ENCODE measurements at regions not wholly inside any gene's neighbourhood (a gene's known extent, or its start where the extent isn't known, plus 50 kb on each side); places are given as distances from the start of the nearest gene placed in this dataset.

GRCh38 chr11:123264431-123264780, 69.4 kb upstream of the CLMP start:
- Histone ChIP-seq H3K9me3 (ENCODE audit: control insufficient read depth in 2 of 2, low read length in 2 of 2) (no peaks in the 10 kb centered on the region), H3K4me3 (ENCODE audit: low read length in 2 of 2) (no peak overlapping the region), H3K27me3 (ENCODE audit: control insufficient read depth in 2 of 2, insufficient read depth in 2 of 2, low read length in 2 of 2) (peaks cover 0 to 4% of the 10 kb centered on the region in 2 donors), H3K27ac (ENCODE audit: low read depth in 2 of 2, low read length in 2 of 2) (no peak overlapping the region), H3K36me3 (ENCODE audit: control insufficient read depth in 2 of 2, insufficient read depth in 2 of 2, low read length in 2 of 2) (no peaks in the 10 kb centered on the region), H3K4me1 (ENCODE audit: control insufficient read depth in 2 of 2, insufficient read depth in 2 of 2, low read length in 2 of 2) (no peaks in the 10 kb centered on the region), H3K9ac (ENCODE audit: low read depth in 1 of 2, low read length in 2 of 2) (no peak overlapping the region)

- H3K9ac ChIP-seq (ENCODE audit: low read depth in 1 of 2, low read length in 2 of 2): no peak overlapping the region
- peaks cover 0 to 4% of the 10 kb centered on the region in 2 donors for H3K27me3 ChIP-seq (ENCODE audit: control insufficient read depth in 2 of 2, insufficient read depth in 2 of 2, low read length in 2 of 2)
- no peaks in the 10 kb centered on the region for H3K9me3 ChIP-seq (ENCODE audit: control insufficient read depth in 2 of 2, low read length in 2 of 2)
- no peaks in the 10 kb centered on the region for H3K4me1 ChIP-seq (ENCODE audit: control insufficient read depth in 2 of 2, insufficient read depth in 2 of 2, low read length in 2 of 2)
- H3K36me3 ChIP-seq (ENCODE audit: control insufficient read depth in 2 of 2, insufficient read depth in 2 of 2, low read length in 2 of 2): no peaks in the 10 kb centered on the region
- no peak overlapping the region for H3K27ac ChIP-seq (ENCODE audit: low read depth in 2 of 2, low read length in 2 of 2)
- peak overlapping the region; percentile 33 to 41 for H3K4me3 ChIP-seq (ENCODE audit: low read length in 2 of 2)
Observed at GRCh38 chr11:123261345-123262106, 66.5 kb upstream of the CLMP start.

DNA sequence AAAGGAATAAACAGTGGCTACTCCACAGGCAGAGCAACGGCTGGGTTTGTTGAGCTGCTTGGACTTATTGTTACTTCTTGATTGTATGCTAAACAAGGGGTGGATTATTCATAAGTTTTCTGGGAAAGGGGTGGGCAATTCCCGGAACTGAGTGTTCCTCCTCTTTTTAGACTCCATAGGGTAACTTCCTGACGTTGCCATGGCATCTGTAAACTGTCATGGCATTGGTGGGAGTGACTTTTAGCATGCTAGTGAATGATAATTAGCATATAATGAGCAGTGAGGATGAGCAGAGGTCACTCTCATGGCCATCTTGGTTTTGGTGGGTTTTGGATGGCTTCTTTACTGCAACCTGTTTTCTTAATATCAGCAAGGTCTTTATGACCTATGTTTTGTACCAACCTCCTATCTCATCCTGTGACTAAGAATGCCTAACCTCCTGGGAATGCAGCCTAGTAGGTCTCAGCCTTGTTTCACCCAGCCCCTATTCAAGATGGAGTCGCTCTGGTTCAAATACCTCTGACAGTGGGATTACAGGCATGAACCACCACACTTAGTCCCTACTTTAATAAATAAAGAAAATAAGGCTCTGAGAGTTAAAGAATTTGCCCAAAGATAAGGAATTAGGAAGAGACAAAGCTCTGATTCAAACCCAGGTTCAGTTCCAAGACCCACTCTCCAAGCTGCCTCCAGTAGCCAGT, 65.6 kb upstream of the CLMP start:
- H3K36me3 ChIP-seq (ENCODE audit: control insufficient read depth in 2 of 2, insufficient read depth in 2 of 2, low read length in 2 of 2): no peaks in the 10 kb centered on the region
- H3K9me3 ChIP-seq (ENCODE audit: control insufficient read depth in 2 of 2, low read length in 2 of 2): no peaks in the 10 kb centered on the region
- H3K4me3 ChIP-seq (ENCODE audit: low read length in 2 of 2): no peak overlapping the region
- no peak overlapping the region for H3K9ac ChIP-seq (ENCODE audit: low read depth in 1 of 2, low read length in 2 of 2)
- no peaks in the 10 kb centered on the region for H3K4me1 ChIP-seq (ENCODE audit: control insufficient read depth in 2 of 2, insufficient read depth in 2 of 2, low read length in 2 of 2)
- peaks cover 0 to 4% of the 10 kb centered on the region in 2 donors for H3K27me3 ChIP-seq (ENCODE audit: control insufficient read depth in 2 of 2, insufficient read depth in 2 of 2, low read length in 2 of 2)
- no peak overlapping the region for H3K27ac ChIP-seq (ENCODE audit: low read depth in 2 of 2, low read length in 2 of 2)

DNA sequence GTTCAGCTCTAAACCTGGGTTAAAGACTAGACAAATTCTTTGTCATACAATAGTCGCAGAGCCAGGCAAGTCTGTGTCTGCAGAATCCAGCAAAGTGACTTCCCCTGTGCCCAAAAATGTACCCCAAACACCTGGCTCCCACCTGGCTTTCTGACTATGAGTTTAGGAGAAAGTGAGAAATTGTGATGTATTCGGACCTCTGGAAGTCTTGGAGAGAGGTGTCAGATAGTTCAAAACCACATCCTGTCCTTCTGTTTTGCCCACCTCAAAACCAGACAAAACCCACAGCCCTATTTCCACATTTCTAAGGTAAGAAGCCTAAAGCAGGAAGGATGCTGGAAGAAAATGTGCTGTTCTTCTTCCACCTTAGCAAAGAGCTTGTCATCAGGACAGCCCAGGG, 63.8 kb upstream of the CLMP start:
- H3K4me1 ChIP-seq (ENCODE audit: control insufficient read depth in 2 of 2, insufficient read depth in 2 of 2, low read length in 2 of 2): no peaks in the 10 kb centered on the region
- no peak overlapping the region for H3K9ac ChIP-seq (ENCODE audit: low read depth in 1 of 2, low read length in 2 of 2)
- peaks cover 0 to 4% of the 10 kb centered on the region in 2 donors for H3K27me3 ChIP-seq (ENCODE audit: control insufficient read depth in 2 of 2, insufficient read depth in 2 of 2, low read length in 2 of 2)
- no peaks in the 10 kb centered on the region for H3K36me3 ChIP-seq (ENCODE audit: control insufficient read depth in 2 of 2, insufficient read depth in 2 of 2, low read length in 2 of 2)
- no peaks in the 10 kb centered on the region for H3K9me3 ChIP-seq (ENCODE audit: control insufficient read depth in 2 of 2, low read length in 2 of 2)
- H3K4me3 ChIP-seq (ENCODE audit: low read length in 2 of 2): no peak overlapping the region
- no peak overlapping the region for H3K27ac ChIP-seq (ENCODE audit: low read depth in 2 of 2, low read length in 2 of 2)

DNA sequence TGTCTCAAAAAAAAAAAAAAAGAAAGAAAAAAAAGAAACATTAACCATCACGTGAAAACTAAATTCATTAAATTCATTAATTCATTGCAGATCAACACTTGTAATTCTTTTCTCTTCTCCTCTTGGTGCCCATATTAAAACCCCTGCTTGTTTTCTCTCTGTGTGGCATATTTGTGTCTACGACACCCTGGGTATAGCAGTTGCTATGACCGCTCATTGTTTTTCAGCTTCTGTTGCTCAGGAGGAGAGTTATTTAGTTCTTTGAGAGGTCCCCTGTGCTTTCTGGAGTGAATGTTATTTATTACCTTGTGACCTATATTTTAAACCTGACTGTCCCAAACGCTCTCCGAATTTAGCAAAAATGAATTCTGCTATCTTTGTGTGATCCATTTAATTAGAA, 62.3 kb upstream of the CLMP start:
- H3K27ac ChIP-seq (ENCODE audit: low read depth in 2 of 2, low read length in 2 of 2): no peak overlapping the region
- no peak overlapping the region for H3K9ac ChIP-seq (ENCODE audit: low read depth in 1 of 2, low read length in 2 of 2)
- H3K36me3 ChIP-seq (ENCODE audit: control insufficient read depth in 2 of 2, insufficient read depth in 2 of 2, low read length in 2 of 2): no peaks in the 10 kb centered on the region
- no peaks in the 10 kb centered on the region for H3K4me1 ChIP-seq (ENCODE audit: control insufficient read depth in 2 of 2, insufficient read depth in 2 of 2, low read length in 2 of 2)
- no peak overlapping the region for H3K4me3 ChIP-seq (ENCODE audit: low read length in 2 of 2)
- no peaks in the 10 kb centered on the region for H3K27me3 ChIP-seq (ENCODE audit: control insufficient read depth in 2 of 2, insufficient read depth in 2 of 2, low read length in 2 of 2)
- H3K9me3 ChIP-seq (ENCODE audit: control insufficient read depth in 2 of 2, low read length in 2 of 2): no peaks in the 10 kb centered on the region

- no peaks in the 10 kb centered on the region for H3K9me3 ChIP-seq (ENCODE audit: control insufficient read depth in 2 of 2, low read length in 2 of 2)
- no peaks in the 10 kb centered on the region for H3K4me1 ChIP-seq (ENCODE audit: control insufficient read depth in 2 of 2, insufficient read depth in 2 of 2, low read length in 2 of 2)
- H3K27ac ChIP-seq (ENCODE audit: low read depth in 2 of 2, low read length in 2 of 2): no peak overlapping the region
- no peaks in the 10 kb centered on the region for H3K27me3 ChIP-seq (ENCODE audit: control insufficient read depth in 2 of 2, insufficient read depth in 2 of 2, low read length in 2 of 2)
- no peak overlapping the region for H3K9ac ChIP-seq (ENCODE audit: low read depth in 1 of 2, low read length in 2 of 2)
- no peaks in the 10 kb centered on the region for H3K36me3 ChIP-seq (ENCODE audit: control insufficient read depth in 2 of 2, insufficient read depth in 2 of 2, low read length in 2 of 2)
- no peak overlapping the region for H3K4me3 ChIP-seq (ENCODE audit: low read length in 2 of 2)
Observed at GRCh38 chr11:123255909-123256308, 60.9 kb upstream of the CLMP start.

DNA sequence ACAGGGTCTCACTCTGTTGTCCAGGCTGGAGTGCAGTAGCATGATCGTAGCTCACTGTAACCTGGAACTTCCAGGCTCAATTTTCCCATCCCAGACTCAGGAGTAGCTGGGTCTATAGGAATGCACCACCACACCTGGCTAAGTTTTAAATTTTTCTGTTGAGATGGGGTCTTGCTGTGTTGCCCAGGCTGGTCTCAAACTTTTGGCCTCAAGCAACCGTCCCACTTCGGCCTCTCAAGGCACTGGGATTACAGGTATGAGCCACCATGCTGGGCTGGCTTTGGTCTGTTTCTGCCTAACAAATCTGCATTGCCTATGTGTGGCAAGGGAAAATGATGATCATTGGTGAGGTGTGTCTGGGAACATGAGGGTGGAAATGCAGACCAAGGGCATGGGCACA, 59.3 kb upstream of the CLMP start:
- Histone ChIP-seq H3K36me3 (ENCODE audit: control insufficient read depth in 2 of 2, insufficient read depth in 2 of 2, low read length in 2 of 2) (no peaks in the 10 kb centered on the region), H3K27ac (ENCODE audit: low read depth in 2 of 2, low read length in 2 of 2) (no peak overlapping the region), H3K9ac (ENCODE audit: low read depth in 1 of 2, low read length in 2 of 2) (no peak overlapping the region), H3K27me3 (ENCODE audit: control insufficient read depth in 2 of 2, insufficient read depth in 2 of 2, low read length in 2 of 2) (no peaks in the 10 kb centered on the region), H3K4me1 (ENCODE audit: control insufficient read depth in 2 of 2, insufficient read depth in 2 of 2, low read length in 2 of 2) (no peaks in the 10 kb centered on the region), H3K4me3 (ENCODE audit: low read length in 2 of 2) (no peak overlapping the region), H3K9me3 (ENCODE audit: control insufficient read depth in 2 of 2, low read length in 2 of 2) (no peaks in the 10 kb centered on the region)

DNA sequence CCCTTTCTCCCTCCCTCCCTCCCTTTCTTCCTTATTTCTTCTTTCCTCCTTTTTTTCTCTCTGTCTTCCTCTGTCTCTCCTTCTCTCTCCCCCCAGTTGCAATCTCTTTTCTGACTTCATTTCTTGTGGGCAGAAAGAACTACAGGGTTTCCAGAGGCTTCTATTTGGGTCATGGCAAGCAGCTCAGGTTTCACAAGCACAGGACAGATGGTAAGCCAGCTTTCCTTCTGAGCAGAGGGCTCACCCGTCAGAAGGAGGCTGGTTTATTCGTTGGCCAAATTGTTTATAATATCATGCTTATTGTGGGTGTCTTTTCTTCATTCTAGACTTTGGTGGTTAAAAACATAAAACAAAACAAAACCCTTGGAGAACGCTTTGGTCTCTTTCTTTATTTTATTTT, 58.9 kb upstream of the CLMP start:
- Histone ChIP-seq H3K27ac (ENCODE audit: low read depth in 2 of 2, low read length in 2 of 2) (no peak overlapping the region), H3K9ac (ENCODE audit: low read depth in 1 of 2, low read length in 2 of 2) (no peak overlapping the region), H3K4me3 (ENCODE audit: low read length in 2 of 2) (no peak overlapping the region), H3K4me1 (ENCODE audit: control insufficient read depth in 2 of 2, insufficient read depth in 2 of 2, low read length in 2 of 2) (no peaks in the 10 kb centered on the region), H3K36me3 (ENCODE audit: control insufficient read depth in 2 of 2, insufficient read depth in 2 of 2, low read length in 2 of 2) (no peaks in the 10 kb centered on the region), H3K27me3 (ENCODE audit: control insufficient read depth in 2 of 2, insufficient read depth in 2 of 2, low read length in 2 of 2) (no peaks in the 10 kb centered on the region), H3K9me3 (ENCODE audit: control insufficient read depth in 2 of 2, low read length in 2 of 2) (no peaks in the 10 kb centered on the region)

- Histone ChIP-seq H3K4me3 (ENCODE audit: low read length in 2 of 2) (no peak overlapping the region), H3K36me3 (ENCODE audit: control insufficient read depth in 2 of 2, insufficient read depth in 2 of 2, low read length in 2 of 2) (no peaks in the 10 kb centered on the region), H3K9me3 (ENCODE audit: control insufficient read depth in 2 of 2, low read length in 2 of 2) (no peaks in the 10 kb centered on the region), H3K9ac (ENCODE audit: low read depth in 1 of 2, low read length in 2 of 2) (no peak overlapping the region), H3K27me3 (ENCODE audit: control insufficient read depth in 2 of 2, insufficient read depth in 2 of 2, low read length in 2 of 2) (no peaks in the 10 kb centered on the region), H3K4me1 (ENCODE audit: control insufficient read depth in 2 of 2, insufficient read depth in 2 of 2, low read length in 2 of 2) (no peaks in the 10 kb centered on the region), H3K27ac (ENCODE audit: low read depth in 2 of 2, low read length in 2 of 2) (no peak overlapping the region)
Observed at GRCh38 chr11:123253223-123253622, 58.2 kb upstream of the CLMP start.

GRCh38 chr11:123251657-123252344, 56.8 kb upstream of the CLMP start:
- Histone ChIP-seq H3K4me1 (ENCODE audit: control insufficient read depth in 2 of 2, insufficient read depth in 2 of 2, low read length in 2 of 2) (no peaks in the 10 kb centered on the region), H3K27me3 (ENCODE audit: control insufficient read depth in 2 of 2, insufficient read depth in 2 of 2, low read length in 2 of 2) (no peaks in the 10 kb centered on the region), H3K27ac (ENCODE audit: low read depth in 2 of 2, low read length in 2 of 2) (no peak overlapping the region), H3K4me3 (ENCODE audit: low read length in 2 of 2) (no peak overlapping the region), H3K36me3 (ENCODE audit: control insufficient read depth in 2 of 2, insufficient read depth in 2 of 2, low read length in 2 of 2) (no peaks in the 10 kb centered on the region), H3K9me3 (ENCODE audit: control insufficient read depth in 2 of 2, low read length in 2 of 2) (no peaks in the 10 kb centered on the region), H3K9ac (ENCODE audit: low read depth in 1 of 2, low read length in 2 of 2) (no peak overlapping the region)

Data from mucosa of rectum (tissue), 2 donors.